Neutrophil (primary cell): ENCODE measurements at regions not wholly inside any gene's neighbourhood (a gene's known extent, or its start where the extent isn't known, plus 50 kb on each side); places are given as distances from the start of the nearest gene placed in this dataset.

Source experiments
- H3K27ac ChIP-seq: fragments of 200-600 bp; sonication (generic); 2 replicates; pipeline ENCODE4 v1.5.1; 2016; ENCODE audit warnings: mild to moderate bottlenecking, moderate library complexity
- H3K27me3 ChIP-seq: fragments of 200-600 bp; sonication (generic); 2 replicates; pipeline ENCODE4 v1.6.0; 2016; ENCODE audit warnings: mild to moderate bottlenecking
- H3K36me3 ChIP-seq: fragments of 200-600 bp; sonication (generic); 2 replicates; pipeline ENCODE4 v1.5.1; 2017
- H3K4me1 ChIP-seq, 2 experiments: fragments of 200-600 bp in 1 of 2; sonication (generic) in 1 of 2; 1 replicate in 1 of 2; 2 replicates in 1 of 2; pipeline versions ENCODE4 v1.5.1 to v1.6.1; 2013 to 2016; ENCODE audit warnings: low read depth in 1 of 2, low read length in 1 of 2, mild to moderate bottlenecking in 1 of 2, moderate library complexity in 1 of 2; ENCODE audit not compliant: control insufficient read depth in 1 of 2, insufficient read depth in 1 of 2
- H3K4me3 ChIP-seq, 2 experiments: fragments of 200-600 bp in 1 of 2; sonication (generic) in 1 of 2; 1 replicate in 1 of 2; 2 replicates in 1 of 2; pipeline ENCODE4 v1.5.1; 2013 to 2016; ENCODE audit warnings: low read depth in 1 of 2, low read length in 1 of 2, mild to moderate bottlenecking in 1 of 2, moderate library complexity in 1 of 2
- H3K9me3 ChIP-seq: fragments of 200-600 bp; sonication (generic); 2 replicates; pipeline ENCODE4 v1.5.1; 2016
- TF ChIP-seq, protein P1 (sequence below): fragments of 200-600 bp; sonication (generic); IDR thresholded peaks from 2 replicates; pipeline ENCODE4 v1.5.1; 2016; ENCODE audit warnings: antibody characterized with exemption

DNA sequence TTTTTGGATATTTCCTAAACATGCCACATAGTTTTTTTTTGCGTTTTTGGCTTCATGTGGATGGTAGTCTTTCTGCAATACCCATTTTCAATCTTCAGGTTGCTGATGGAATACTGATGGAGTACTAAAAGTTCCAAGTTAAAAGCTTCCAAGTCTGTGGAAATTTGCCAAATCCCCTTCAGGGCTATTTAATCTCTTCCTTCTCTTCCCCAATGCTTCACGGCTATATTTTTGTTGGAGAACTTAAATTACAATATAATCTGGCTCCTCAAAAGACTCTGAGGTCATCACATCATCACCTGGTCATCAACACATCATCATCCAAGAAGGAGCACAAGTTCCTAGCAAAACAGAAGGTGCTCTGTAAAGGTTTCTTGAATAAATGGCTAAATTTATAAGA lies 881.0 kb upstream of the TENM4 start:
- TF ChIP-seq, protein P1, sequence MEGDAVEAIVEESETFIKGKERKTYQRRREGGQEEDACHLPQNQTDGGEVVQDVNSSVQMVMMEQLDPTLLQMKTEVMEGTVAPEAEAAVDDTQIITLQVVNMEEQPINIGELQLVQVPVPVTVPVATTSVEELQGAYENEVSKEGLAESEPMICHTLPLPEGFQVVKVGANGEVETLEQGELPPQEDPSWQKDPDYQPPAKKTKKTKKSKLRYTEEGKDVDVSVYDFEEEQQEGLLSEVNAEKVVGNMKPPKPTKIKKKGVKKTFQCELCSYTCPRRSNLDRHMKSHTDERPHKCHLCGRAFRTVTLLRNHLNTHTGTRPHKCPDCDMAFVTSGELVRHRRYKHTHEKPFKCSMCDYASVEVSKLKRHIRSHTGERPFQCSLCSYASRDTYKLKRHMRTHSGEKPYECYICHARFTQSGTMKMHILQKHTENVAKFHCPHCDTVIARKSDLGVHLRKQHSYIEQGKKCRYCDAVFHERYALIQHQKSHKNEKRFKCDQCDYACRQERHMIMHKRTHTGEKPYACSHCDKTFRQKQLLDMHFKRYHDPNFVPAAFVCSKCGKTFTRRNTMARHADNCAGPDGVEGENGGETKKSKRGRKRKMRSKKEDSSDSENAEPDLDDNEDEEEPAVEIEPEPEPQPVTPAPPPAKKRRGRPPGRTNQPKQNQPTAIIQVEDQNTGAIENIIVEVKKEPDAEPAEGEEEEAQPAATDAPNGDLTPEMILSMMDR, result no peak
- H3K36me3 ChIP-seq, result no peaks in the 10 kb centered on the region
- no peak overlapping the region for H3K4me3 ChIP-seq
- H3K27me3 ChIP-seq, result no peaks in the 10 kb centered on the region
- no peaks in the 10 kb centered on the region for H3K9me3 ChIP-seq
- H3K27ac ChIP-seq, result no peak overlapping the region
- no peaks in the 10 kb centered on the region for H3K4me1 ChIP-seq

DNA sequence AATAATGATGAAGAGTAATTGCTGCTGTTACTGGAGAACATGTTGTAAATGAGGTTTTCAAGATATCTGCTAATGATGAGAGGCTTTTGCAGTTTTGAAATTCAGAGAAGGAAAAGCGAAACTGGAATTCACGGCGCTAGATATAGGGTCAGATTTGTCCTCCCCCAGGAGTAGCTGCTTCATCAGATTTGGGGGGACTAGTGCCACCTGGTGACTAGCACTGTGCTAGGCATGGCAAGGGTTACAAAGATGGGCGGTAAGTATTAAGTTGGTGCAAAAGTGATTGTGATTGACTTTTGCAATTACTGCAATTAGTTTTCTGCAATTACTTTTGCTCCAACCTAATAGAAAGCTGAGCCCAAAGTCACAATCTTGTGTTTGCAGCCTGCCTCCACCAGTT lies 879.9 kb upstream of the TENM4 start:
- TF ChIP-seq, protein P1, result no peak
- Histone ChIP-seq H3K4me3 (no peak overlapping the region), H3K27ac (no peak overlapping the region), H3K36me3 (no peaks in the 10 kb centered on the region), H3K9me3 (no peaks in the 10 kb centered on the region), H3K27me3 (no peaks in the 10 kb centered on the region), H3K4me1 (no peaks in the 10 kb centered on the region)

DNA sequence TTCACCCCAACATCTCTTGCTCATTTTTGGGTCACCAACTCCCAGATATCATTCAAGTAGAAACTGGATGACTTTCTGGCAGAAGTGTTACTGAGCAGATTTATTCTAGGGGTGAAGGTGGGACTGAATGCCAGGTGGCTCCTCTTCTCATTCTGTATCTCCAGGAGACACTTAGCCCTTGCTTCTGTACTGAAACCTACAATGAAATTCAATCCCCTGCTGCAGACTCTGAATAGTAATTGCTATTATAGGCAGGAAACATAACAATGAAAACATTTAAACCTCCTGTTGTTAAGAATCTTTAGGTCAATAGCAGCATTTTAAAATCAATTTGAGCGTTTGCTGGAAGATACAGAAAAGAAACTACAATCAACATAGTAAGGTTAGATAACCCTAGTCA lies 879.4 kb upstream of the TENM4 start:
- Histone ChIP-seq H3K27ac (no peak overlapping the region), H3K36me3 (no peaks in the 10 kb centered on the region), H3K27me3 (no peaks in the 10 kb centered on the region), H3K4me1 (no peaks in the 10 kb centered on the region), H3K4me3 (no peak overlapping the region), H3K9me3 (no peaks in the 10 kb centered on the region)
- TF ChIP-seq, protein P1, result no peak

DNA sequence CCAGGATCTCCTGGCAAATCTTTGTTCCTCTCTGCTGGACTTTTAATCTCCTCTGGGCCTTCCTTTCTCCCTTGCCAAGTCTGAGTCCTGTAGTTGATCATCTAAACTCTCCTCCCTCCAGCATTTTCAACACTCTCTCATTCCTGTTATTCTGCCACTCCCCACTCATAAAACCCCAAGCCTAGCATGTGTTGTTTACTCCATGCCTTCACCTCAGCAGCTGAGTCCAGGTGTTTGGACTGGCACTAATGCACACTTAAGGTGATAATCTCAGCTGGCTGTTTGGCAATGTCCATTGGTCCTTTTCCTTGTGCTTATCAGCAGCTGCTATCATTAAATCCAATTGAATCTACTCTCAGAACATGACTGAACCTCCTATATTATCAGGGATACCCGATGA lies 876.8 kb upstream of the TENM4 start:
- Histone ChIP-seq H3K27ac (no peak overlapping the region), H3K4me3 (no peak overlapping the region), H3K36me3 (no peaks in the 10 kb centered on the region), H3K27me3 (no peaks in the 10 kb centered on the region), H3K4me1 (no peaks in the 10 kb centered on the region), H3K9me3 (no peaks in the 10 kb centered on the region)
- TF ChIP-seq, protein P1, result no peak

DNA sequence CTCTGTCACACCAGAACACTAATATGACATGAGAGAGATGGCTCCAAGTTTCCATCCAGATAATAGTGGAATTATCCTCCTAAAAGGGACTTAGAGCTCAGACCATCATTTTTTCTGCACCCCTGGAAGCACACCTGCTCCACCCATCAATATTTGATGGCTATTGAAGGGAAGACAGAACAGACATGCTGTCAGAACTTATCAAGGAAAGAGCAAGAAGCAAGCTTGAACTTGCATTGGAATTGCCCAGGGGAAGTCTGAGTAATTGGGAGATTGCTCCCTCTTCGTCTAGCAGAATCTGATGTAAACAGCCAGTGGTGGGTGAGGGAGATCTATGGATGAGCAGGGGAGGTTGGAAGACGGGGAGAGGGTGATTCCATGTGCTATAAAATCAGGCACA lies 874.4 kb upstream of the TENM4 start:
- H3K4me3 ChIP-seq, result no peak overlapping the region
- no peak overlapping the region for H3K27ac ChIP-seq
- no peaks in the 10 kb centered on the region for H3K4me1 ChIP-seq
- no peaks in the 10 kb centered on the region for H3K36me3 ChIP-seq
- H3K9me3 ChIP-seq, result no peaks in the 10 kb centered on the region
- TF ChIP-seq, protein P1, result no peak
- H3K27me3 ChIP-seq, result no peaks in the 10 kb centered on the region

DNA sequence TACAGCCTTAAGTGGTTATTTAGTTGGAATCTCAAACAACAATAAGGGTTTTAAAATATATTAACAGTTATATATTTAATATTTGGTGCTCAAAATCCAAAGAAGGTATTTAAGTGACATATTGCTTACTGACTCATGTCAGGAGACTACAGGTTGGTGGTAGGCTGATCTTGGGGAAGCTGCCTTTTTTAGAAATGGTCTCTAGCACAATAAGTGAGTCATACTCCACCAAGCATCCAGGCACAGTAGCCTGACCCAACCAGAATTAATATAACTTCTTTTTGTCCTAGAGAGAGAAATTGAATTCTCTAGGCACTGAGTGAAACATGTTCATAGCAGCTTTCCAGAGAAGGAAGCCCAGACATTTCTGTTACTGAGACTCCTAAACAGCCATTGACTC lies 868.5 kb upstream of the TENM4 start:
- H3K27me3 ChIP-seq, result no peaks in the 10 kb centered on the region
- H3K27ac ChIP-seq, result no peak overlapping the region
- no peaks in the 10 kb centered on the region for H3K9me3 ChIP-seq
- no peaks in the 10 kb centered on the region for H3K36me3 ChIP-seq
- TF ChIP-seq, protein P1, result no peak
- no peak overlapping the region for H3K4me3 ChIP-seq
- H3K4me1 ChIP-seq, result no peaks in the 10 kb centered on the region
